Heart left ventricle (tissue), 13 donors: ENCODE measurements at regions not wholly inside any gene's neighbourhood (a gene's known extent, or its start where the extent isn't known, plus 50 kb on each side); places are given as distances from the start of the nearest gene placed in this dataset.

Experiments
- CTCF ChIP-seq, 12 donors: fragments of 200-600 bp; sonication (generic) in 4 of 12; IDR thresholded peaks; one replicate each; pipeline versions ENCODE4 v1.5.0 to v1.8.0; 2018 to 2022; ENCODE audit warnings: antibody characterized with exemption in 12 of 12, mild to moderate bottlenecking in 5 of 12
- POLR2A ChIP-seq, 2 donors: fragments of 450-650 bp; IDR thresholded peaks; one replicate each; pipeline ENCODE4 v1.6.1; 2017; ENCODE audit warnings: antibody characterized with exemption in 2 of 2, mild to moderate bottlenecking in 2 of 2, moderate library complexity in 2 of 2
- donor health status: ischemic (EF 13 %, LVEDD 7.1; RV severe dilation, severe dysfunction).
- donor health status: DM: no; HTN: yes; CAD: no.
- donor health status: DM: no; HTN: no; CAD: no.
- donor health status: ischemic (EF 25% LVEDD 6.9; RV normal size, moderate dysfunction).
- donor health status: ischemic (EF 25% LVEDD 5.7; RV mildly dilated, moderate dysfunction).
- donor health status: ischemic (EF 35%, LVEDD 5.7; RV mildly dilated, moderate dysfunction).
- donor health status: nonischemic (EF 11% LVEDD 7.7; RV severe dilation, severe dysfunction).
- donor health status: DM: yes; HTN: yes; CAD: no.
- donor health status: PGD.
- donor health status: ischemic (EF 29% LVEDD 5.4; RV normal size, mild dysfunction).
- donor health status: nonischemic (EF 23%, LVEDD 6.1; RV moderate dilation, normal function).

GRCh38 chr4:188289531-188290125 is 150.4 kb downstream of the TRIML1 start:
- TF ChIP-seq CTCF (IDR thresholded peaks at IDR 0.05) (no peak), POLR2A (IDR thresholded peaks at IDR 0.05) (no peak)
